Nephron (organoid): ENCODE measurements at regions not wholly inside any gene's neighbourhood (a gene's known extent, or its start where the extent isn't known, plus 50 kb on each side); places are given as distances from the start of the nearest gene placed in this dataset.

Experiments
- H3K27ac Mint-ChIP-seq, 3 experiments: 2 replicates each; pipeline ENCODE4 v1.8.0; 2020; ENCODE audit warnings: mixed read lengths in 3 of 3, mild to moderate bottlenecking in 2 of 3, moderate library complexity in 1 of 3
- H3K27me3 Mint-ChIP-seq: 2 replicates; pipeline ENCODE4 v1.8.0; 2021; ENCODE audit warnings: low read depth, mild to moderate bottlenecking, moderate library complexity, mixed read lengths
- H3K36me3 Mint-ChIP-seq: 2 replicates; pipeline ENCODE4 v1.8.0; 2020; ENCODE audit warnings: low read depth, mixed read lengths
- H3K4me1 Mint-ChIP-seq: 2 replicates; pipeline ENCODE4 v1.8.0; 2020; ENCODE audit warnings: mixed read lengths
- H3K4me3 Mint-ChIP-seq, 3 experiments: 2 replicates each; pipeline ENCODE4 v1.8.0; 2020; ENCODE audit warnings: mild to moderate bottlenecking in 3 of 3, mixed read lengths in 3 of 3, moderate library complexity in 2 of 3
- H3K9me3 Mint-ChIP-seq: 2 replicates; pipeline ENCODE4 v1.8.0; 2020; ENCODE audit warnings: mixed read lengths
- TF ChIP-seq, protein P1 (sequence below), 3 experiments: fragments of 200-600 bp; sonication (generic); IDR thresholded peaks; one replicate each; pipeline ENCODE4 v1.5.0; 2021; ENCODE audit warnings: antibody characterized with exemption in 3 of 3; ENCODE audit not compliant: unreplicated experiment in 3 of 3

DNA sequence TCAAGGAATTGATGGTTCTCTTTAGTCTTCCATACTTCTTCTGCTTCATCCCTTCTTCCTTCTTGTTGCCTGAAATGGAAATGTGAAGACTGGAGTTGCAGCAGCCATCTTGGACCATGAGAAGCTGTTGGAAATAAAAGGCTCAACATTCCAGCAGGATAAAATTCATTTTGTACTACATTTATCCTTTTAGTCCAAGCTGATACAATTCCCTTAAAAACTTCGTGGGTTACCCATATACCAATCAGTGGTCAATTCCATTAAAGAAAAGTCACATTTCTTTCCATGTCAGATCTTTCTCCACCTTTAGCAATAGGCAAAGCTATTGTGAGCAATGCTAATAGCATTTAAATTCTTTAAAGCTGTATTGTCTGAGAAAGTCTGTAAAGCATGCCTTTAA lies 141.3 kb upstream of the LYZL2 start:
- H3K4me1 Mint-ChIP-seq = peaks cover under 1% of the 10 kb centered on the region
- no peak overlapping the region for H3K27ac Mint-ChIP-seq
- H3K9me3 Mint-ChIP-seq = peaks cover 26% of the 10 kb centered on the region
- TF ChIP-seq, protein P1, sequence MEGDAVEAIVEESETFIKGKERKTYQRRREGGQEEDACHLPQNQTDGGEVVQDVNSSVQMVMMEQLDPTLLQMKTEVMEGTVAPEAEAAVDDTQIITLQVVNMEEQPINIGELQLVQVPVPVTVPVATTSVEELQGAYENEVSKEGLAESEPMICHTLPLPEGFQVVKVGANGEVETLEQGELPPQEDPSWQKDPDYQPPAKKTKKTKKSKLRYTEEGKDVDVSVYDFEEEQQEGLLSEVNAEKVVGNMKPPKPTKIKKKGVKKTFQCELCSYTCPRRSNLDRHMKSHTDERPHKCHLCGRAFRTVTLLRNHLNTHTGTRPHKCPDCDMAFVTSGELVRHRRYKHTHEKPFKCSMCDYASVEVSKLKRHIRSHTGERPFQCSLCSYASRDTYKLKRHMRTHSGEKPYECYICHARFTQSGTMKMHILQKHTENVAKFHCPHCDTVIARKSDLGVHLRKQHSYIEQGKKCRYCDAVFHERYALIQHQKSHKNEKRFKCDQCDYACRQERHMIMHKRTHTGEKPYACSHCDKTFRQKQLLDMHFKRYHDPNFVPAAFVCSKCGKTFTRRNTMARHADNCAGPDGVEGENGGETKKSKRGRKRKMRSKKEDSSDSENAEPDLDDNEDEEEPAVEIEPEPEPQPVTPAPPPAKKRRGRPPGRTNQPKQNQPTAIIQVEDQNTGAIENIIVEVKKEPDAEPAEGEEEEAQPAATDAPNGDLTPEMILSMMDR (IDR thresholded peaks at IDR 0.05; ENCODE audit: unreplicated experiment in 3 of 3) = no peak
- H3K27me3 Mint-ChIP-seq = peaks cover 3% of the 10 kb centered on the region
- H3K4me3 Mint-ChIP-seq = no peak overlapping the region
- peaks cover 5% of the 10 kb centered on the region for H3K36me3 Mint-ChIP-seq

DNA sequence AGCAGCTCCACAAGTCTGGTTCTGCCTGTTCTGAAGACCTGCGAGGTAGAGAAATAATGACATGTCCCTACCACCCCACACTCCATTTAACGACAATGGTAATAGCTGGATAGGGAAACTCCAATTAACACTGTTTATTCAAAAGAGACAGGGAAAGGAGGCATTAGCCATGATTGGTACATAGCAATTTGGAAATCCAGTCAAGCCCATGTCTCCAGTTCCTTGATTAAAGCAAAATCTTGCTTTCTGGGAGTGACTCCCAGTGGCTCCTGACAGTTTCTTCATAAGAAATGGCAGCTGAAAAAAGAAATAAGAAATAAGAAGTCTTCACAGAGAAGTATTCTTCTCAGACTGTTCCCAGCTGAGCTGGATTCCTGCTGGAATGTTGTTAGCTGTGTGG lies 140.7 kb upstream of the LYZL2 start:
- peaks cover 26% of the 10 kb centered on the region for H3K9me3 Mint-ChIP-seq
- H3K4me3 Mint-ChIP-seq = no peak overlapping the region
- H3K4me1 Mint-ChIP-seq = peaks cover 7% of the 10 kb centered on the region
- H3K36me3 Mint-ChIP-seq = peaks cover 5% of the 10 kb centered on the region
- TF ChIP-seq, protein P1 (IDR thresholded peaks at IDR 0.05; ENCODE audit: unreplicated experiment in 3 of 3) = no peak
- H3K27me3 Mint-ChIP-seq = peaks cover 3% of the 10 kb centered on the region
- no peak overlapping the region for H3K27ac Mint-ChIP-seq

DNA sequence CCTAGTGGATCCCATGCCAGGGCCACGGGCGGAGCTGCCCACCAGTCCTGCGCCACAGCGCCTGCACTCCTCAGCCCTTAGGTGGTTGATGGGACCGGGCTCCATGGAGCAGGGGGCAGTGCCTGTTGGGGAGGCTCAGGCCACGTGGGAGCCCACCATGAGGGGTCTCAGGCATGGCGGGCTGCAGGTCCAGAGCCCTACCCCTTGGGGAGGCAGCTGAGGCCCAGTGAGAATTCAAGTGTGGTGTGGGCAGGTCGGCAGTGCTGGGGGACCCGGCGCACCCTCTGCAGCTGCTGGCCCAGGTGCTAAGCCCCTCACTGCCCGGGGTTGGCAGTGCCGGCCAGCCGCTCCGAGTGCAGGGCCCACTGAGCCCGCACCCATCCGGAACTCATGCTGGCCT lies 139.8 kb upstream of the LYZL2 start:
- TF ChIP-seq, protein P1 (IDR thresholded peaks at IDR 0.05; ENCODE audit: unreplicated experiment in 3 of 3) = no peak
- H3K27me3 Mint-ChIP-seq = peaks cover 3% of the 10 kb centered on the region
- peaks cover 5% of the 10 kb centered on the region for H3K36me3 Mint-ChIP-seq
- H3K27ac Mint-ChIP-seq = no peak overlapping the region
- no peak overlapping the region for H3K4me3 Mint-ChIP-seq
- H3K4me1 Mint-ChIP-seq = peaks cover 14% of the 10 kb centered on the region
- H3K9me3 Mint-ChIP-seq = peaks cover 26% of the 10 kb centered on the region

DNA sequence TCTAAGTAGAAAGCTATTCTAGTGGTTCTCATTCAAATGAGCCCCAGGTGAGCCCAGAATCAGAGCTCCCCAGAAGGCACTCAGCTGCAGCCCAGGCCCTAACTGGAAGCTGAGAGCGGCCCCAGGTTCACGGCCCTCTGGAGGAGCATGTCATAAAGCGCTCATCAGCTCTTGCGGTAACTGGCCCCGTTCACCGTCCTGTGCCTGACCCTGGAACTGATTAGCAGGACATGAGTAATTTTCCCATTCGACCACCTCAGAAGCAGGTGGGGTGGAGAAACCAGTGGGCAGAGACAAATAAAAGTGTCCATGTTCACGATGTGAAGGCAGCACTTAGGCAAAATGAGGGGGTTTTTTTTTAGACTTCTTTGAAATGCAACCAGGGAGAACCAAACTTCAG lies 136.1 kb upstream of the LYZL2 start:
- Mint-ChIP-seq H3K27ac (peak overlapping the region in 2 of 3 experiments; percentile 14 to 45), H3K4me3 (no peak overlapping the region), H3K36me3 (peaks cover 5% of the 10 kb centered on the region), H3K9me3 (peaks cover 17% of the 10 kb centered on the region), H3K4me1 (peaks cover 18% of the 10 kb centered on the region), H3K27me3 (peaks cover 3% of the 10 kb centered on the region)
- TF ChIP-seq, protein P1 (IDR thresholded peaks at IDR 0.05; ENCODE audit: unreplicated experiment in 3 of 3) = no peak

DNA sequence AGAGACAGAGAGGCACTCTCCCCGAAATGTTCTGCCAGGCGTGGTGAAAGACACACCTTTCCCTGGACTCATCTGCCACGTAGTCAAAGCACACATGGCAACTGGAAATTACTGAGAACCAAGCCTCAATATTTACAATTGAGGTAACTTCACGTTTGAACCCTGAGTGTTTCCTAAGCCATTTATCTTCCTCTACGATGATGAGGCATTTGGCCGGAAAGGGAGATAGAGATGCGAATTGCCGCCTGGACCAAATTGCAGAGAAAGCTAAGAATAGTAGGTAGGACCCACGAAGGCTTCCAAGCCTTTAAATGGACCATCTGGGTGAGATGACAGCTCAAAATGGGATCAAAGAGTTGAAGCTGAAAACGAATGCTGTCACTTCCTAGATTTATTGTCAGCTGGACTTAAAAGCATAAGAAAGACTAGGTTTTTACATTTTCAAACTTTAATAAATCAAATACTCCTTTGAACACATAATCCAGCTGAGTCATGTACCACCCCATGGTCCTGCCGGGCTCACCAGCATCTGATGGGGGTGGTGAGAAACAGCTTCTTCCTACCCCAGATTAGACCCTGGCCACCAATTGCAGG lies 135.6 kb upstream of the LYZL2 start:
- peaks cover 5% of the 10 kb centered on the region for H3K36me3 Mint-ChIP-seq
- TF ChIP-seq, protein P1 (IDR thresholded peaks at IDR 0.05; ENCODE audit: unreplicated experiment in 3 of 3) = no peak
- peaks cover 18% of the 10 kb centered on the region for H3K4me1 Mint-ChIP-seq
- peak overlapping the region in 2 of 3 experiments; percentile 14 to 45 for H3K27ac Mint-ChIP-seq
- H3K9me3 Mint-ChIP-seq = peaks cover 16% of the 10 kb centered on the region
- no peak overlapping the region for H3K4me3 Mint-ChIP-seq
- H3K27me3 Mint-ChIP-seq = peaks cover 3% of the 10 kb centered on the region

DNA sequence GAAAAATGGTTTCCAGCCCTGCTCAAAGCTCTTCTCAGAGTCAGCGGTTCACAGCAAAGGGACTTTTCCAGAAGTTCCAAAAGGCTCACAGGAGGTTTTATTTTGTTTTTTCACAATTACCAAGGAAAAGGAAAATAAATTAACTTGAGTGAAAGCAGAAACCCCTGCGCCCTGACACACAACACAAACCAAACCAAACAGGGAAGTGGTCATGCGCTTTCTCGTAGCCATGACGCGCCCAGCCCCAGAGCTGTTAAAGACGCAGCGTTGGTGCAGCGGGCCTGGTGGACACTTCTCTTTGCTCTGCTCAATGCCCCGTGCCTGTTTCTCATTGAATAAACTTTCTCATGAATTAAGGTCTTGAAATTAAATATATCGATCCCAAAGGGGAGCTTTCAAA lies 134.4 kb upstream of the LYZL2 start:
- Mint-ChIP-seq H3K4me1 (peaks cover 27% of the 10 kb centered on the region), H3K4me3 (no peak overlapping the region), H3K27me3 (peaks cover 3% of the 10 kb centered on the region), H3K9me3 (peaks cover 14% of the 10 kb centered on the region), H3K27ac (peak overlapping the region in 1 of 3 experiments; percentile 21), H3K36me3 (peaks cover 5% of the 10 kb centered on the region)
- TF ChIP-seq, protein P1 (IDR thresholded peaks at IDR 0.05; ENCODE audit: unreplicated experiment in 3 of 3) = no peak
